H9 (cell line): ENCODE measurements at regions not wholly inside any gene's neighbourhood (a gene's known extent, or its start where the extent isn't known, plus 50 kb on each side); places are given as distances from the start of the nearest gene placed in this dataset.

Source experiments
- DNase-seq: peaks from one replicate; pipeline ENCODE4 v3.0.0-alpha.2; 2017
- H2AFZ ChIP-seq: one replicate; pipeline ENCODE4 v1.6.1; 2013; ENCODE audit warnings: mild to moderate bottlenecking, low read length, control low read depth, moderate library complexity
- H2AK5ac ChIP-seq: 2 replicates; pipeline ENCODE4 v1.6.1; 2013; ENCODE audit warnings: low read length, control low read depth, mixed read lengths; ENCODE audit not compliant: insufficient read length
- H2BK120ac ChIP-seq: one replicate; pipeline ENCODE4 v1.6.1; 2013; ENCODE audit warnings: low read depth, mild to moderate bottlenecking, low read length, control low read depth, inconsistent platforms; ENCODE audit not compliant: poor library complexity, severe bottlenecking
- H2BK12ac ChIP-seq: 2 replicates; pipeline ENCODE4 v1.6.1; 2013; ENCODE audit warnings: low read length, control low read depth, mixed read lengths, low read depth; ENCODE audit not compliant: insufficient read length
- H2BK15ac ChIP-seq: 2 replicates; pipeline ENCODE4 v1.6.1; 2013; ENCODE audit warnings: low read depth, low read length, control low read depth
- H2BK20ac ChIP-seq: one replicate; pipeline ENCODE4 v1.6.1; 2013; ENCODE audit warnings: low read depth, mild to moderate bottlenecking, low read length, control low read depth, inconsistent platforms; ENCODE audit not compliant: poor library complexity, severe bottlenecking
- H2BK5ac ChIP-seq: 2 replicates; pipeline ENCODE4 v1.6.1; 2013; ENCODE audit warnings: low read length, control low read depth, mixed read lengths; ENCODE audit not compliant: insufficient read length
- H3K14ac ChIP-seq: 2 replicates; pipeline ENCODE4 v1.6.1; 2013; ENCODE audit warnings: low read length, control low read depth; ENCODE audit not compliant: insufficient read depth
- H3K18ac ChIP-seq: 2 replicates; pipeline ENCODE4 v1.6.1; 2013; ENCODE audit warnings: low read depth, mild to moderate bottlenecking, mixed read lengths, low read length, control low read depth; ENCODE audit not compliant: insufficient read length
- H3K23ac ChIP-seq: 2 replicates; pipeline ENCODE4 v1.6.1; 2013; ENCODE audit warnings: low read length, control low read depth, mixed read lengths, low read depth; ENCODE audit not compliant: insufficient read length
- H3K23me2 ChIP-seq: 2 replicates; pipeline ENCODE4 v1.6.1; 2013; ENCODE audit warnings: low read depth, mild to moderate bottlenecking, mixed read lengths, low read length, control low read depth; ENCODE audit not compliant: insufficient read length, poor library complexity, severe bottlenecking
- H3K27ac ChIP-seq: 2 replicates; pipeline ENCODE4 v1.5.1; 2013; ENCODE audit warnings: low read length, control low read depth, mixed read lengths, low read depth; ENCODE audit not compliant: insufficient read length
- H3K27me3 ChIP-seq: 2 replicates; pipeline ENCODE4 v1.6.1; 2013; ENCODE audit warnings: low read length, control low read depth, inconsistent platforms; ENCODE audit not compliant: insufficient read depth
- H3K4ac ChIP-seq: 2 replicates; pipeline ENCODE4 v1.6.1; 2013; ENCODE audit warnings: low read depth, mild to moderate bottlenecking, control low read depth, inconsistent platforms, low read length, moderate library complexity
- H3K4me1 ChIP-seq: 2 replicates; pipeline ENCODE4 v1.6.1; 2013; ENCODE audit warnings: low read length, control low read depth, inconsistent platforms; ENCODE audit not compliant: insufficient read depth
- H3K4me2 ChIP-seq: 2 replicates; pipeline ENCODE4 v1.6.1; 2013; ENCODE audit warnings: low read length, control low read depth, mixed read lengths; ENCODE audit not compliant: insufficient read length, insufficient read depth
- H3K56ac ChIP-seq: 2 replicates; pipeline ENCODE4 v1.6.1; 2013; ENCODE audit warnings: low read depth, mild to moderate bottlenecking, mixed read lengths, low read length, control low read depth; ENCODE audit not compliant: insufficient read length
- H3K79me1 ChIP-seq: 2 replicates; pipeline ENCODE4 v1.6.1; 2013; ENCODE audit warnings: low read depth, mild to moderate bottlenecking, moderate library complexity, low read length, control low read depth, inconsistent platforms; ENCODE audit not compliant: insufficient read depth, poor library complexity, severe bottlenecking
- H3K79me2 ChIP-seq: 2 replicates; pipeline ENCODE4 v1.6.1; 2013; ENCODE audit warnings: low read length, control low read depth, inconsistent platforms; ENCODE audit not compliant: insufficient read depth
- H3K9ac ChIP-seq: 2 replicates; pipeline ENCODE4 v1.6.1; 2013; ENCODE audit warnings: low read length, control low read depth, mixed read lengths; ENCODE audit not compliant: insufficient read length; ENCODE audit errors: extremely low read depth
- H3K9me3 ChIP-seq: one replicate; pipeline ENCODE4 v1.6.1; 2013; ENCODE audit warnings: low read depth, low read length, inconsistent platforms; ENCODE audit not compliant: control insufficient read depth
- H3T11ph ChIP-seq: one replicate; pipeline ENCODE4 v1.6.1; 2013; ENCODE audit warnings: mild to moderate bottlenecking, low read length, control low read depth, inconsistent platforms
- H4K20me1 ChIP-seq: one replicate; pipeline ENCODE4 v1.6.1; 2013; ENCODE audit not compliant: control insufficient read depth, insufficient read length, insufficient read depth
- H4K5ac ChIP-seq: 2 replicates; pipeline ENCODE4 v1.6.1; 2013; ENCODE audit warnings: low read depth, mild to moderate bottlenecking, mixed read lengths, low read length, control low read depth; ENCODE audit not compliant: insufficient read length
- H4K8ac ChIP-seq: replicated peaks from 2 replicates; pipeline ENCODE4 v1.6.1; 2013; ENCODE audit warnings: low read length, control low read depth, mixed read lengths, low read depth; ENCODE audit not compliant: insufficient read length
- H4K91ac ChIP-seq: 2 replicates; pipeline ENCODE4 v1.6.1; 2013; ENCODE audit warnings: low read depth, mild to moderate bottlenecking, moderate library complexity, mixed read lengths, low read length, control low read depth; ENCODE audit not compliant: insufficient read length
- H3K27ac Mint-ChIP-seq, 3 experiments: 2 replicates in 2 of 3; 3 replicates in 1 of 3; pipeline ENCODE4 v1.8.0; 2020 to 2021; ENCODE audit warnings: mixed read lengths in 3 of 3, mild to moderate bottlenecking in 1 of 3, moderate library complexity in 1 of 3
- H3K27me3 Mint-ChIP-seq: 2 replicates; pipeline ENCODE4 v1.8.0; 2021; ENCODE audit warnings: low read depth, mild to moderate bottlenecking, moderate library complexity, mixed read lengths
- H3K36me3 Mint-ChIP-seq, 3 experiments: 2 replicates in 2 of 3; 3 replicates in 1 of 3; pipeline ENCODE4 v1.8.0; 2020 to 2021; ENCODE audit warnings: low read depth in 3 of 3, mixed read lengths in 3 of 3; ENCODE audit not compliant: insufficient read depth in 1 of 3
- H3K4me1 Mint-ChIP-seq, 2 experiments: 2 replicates each; pipeline ENCODE4 v1.8.0; 2020; ENCODE audit warnings: mixed read lengths in 2 of 2
- H3K4me3 Mint-ChIP-seq, 2 experiments: 2 replicates in 1 of 2; 3 replicates in 1 of 2; pipeline ENCODE4 v1.8.0; 2020 to 2021; ENCODE audit warnings: mild to moderate bottlenecking in 2 of 2, mixed read lengths in 2 of 2, moderate library complexity in 1 of 2
- H3K9me3 Mint-ChIP-seq, 2 experiments: 2 replicates in 1 of 2; 3 replicates in 1 of 2; pipeline ENCODE4 v1.8.0; 2020; ENCODE audit warnings: mild to moderate bottlenecking in 2 of 2, mixed read lengths in 2 of 2, moderate library complexity in 1 of 2
- CTCF ChIP-seq: fragments of 200-600 bp; sonication (generic); conservative IDR thresholded peaks from 3 replicates; pipeline ENCODE4 v1.8.0; 2021; ENCODE audit warnings: antibody characterized with exemption, mild to moderate bottlenecking
- WGBS: extraction: QIAGEN DNeasy Blood & Tissue Kit; methylation state at CpG from one replicate; pipeline ENCODE4 v1.1.7; 2013; ENCODE audit warnings: missing lambda C conversion rate, low lambda C conversion rate, mixed read lengths; ENCODE audit not compliant: insufficient read length; ENCODE audit errors: extremely low coverage; 5-methylcytosine and 5-hydroxymethylcytosine counted together

- H2AK5ac ChIP-seq: no peak overlapping the region
- H3K4me1 ChIP-seq: no peaks in the 10 kb centered on the region
- no peaks in the 10 kb centered on the region for H3K27me3 Mint-ChIP-seq
- no peak overlapping the region for H3K9ac ChIP-seq
- no peak overlapping the region for H4K91ac ChIP-seq
- no peak overlapping the region for H2AFZ ChIP-seq
- H4K5ac ChIP-seq: no peak overlapping the region
- no CpG with 5 or more reads among the region's 3 CpGs for WGBS
- H3K9me3 Mint-ChIP-seq: peaks cover 3% of the 10 kb centered on the region in 2 experiments; a peak in 4 of 5 replicates
- H3K23me2 ChIP-seq: no peaks in the 10 kb centered on the region
- H3K14ac ChIP-seq: no peak overlapping the region
- no peak overlapping the region for H3K27ac Mint-ChIP-seq
- no peak overlapping the region for H3T11ph ChIP-seq
- H3K27ac ChIP-seq: no peak overlapping the region
- no peak overlapping the region for H4K8ac ChIP-seq
- H3K4me3 Mint-ChIP-seq: no peak overlapping the region
- H2BK20ac ChIP-seq: no peak overlapping the region
- H3K4me1 Mint-ChIP-seq: peaks cover 5 to 6% of the 10 kb centered on the region in 2 experiments; a peak in 3 of 4 replicates
- no peaks in the 10 kb centered on the region for H4K20me1 ChIP-seq
- no peak overlapping the region for H3K56ac ChIP-seq
- H2BK120ac ChIP-seq: no peak overlapping the region
- no peak overlapping the region for H3K23ac ChIP-seq
- H3K79me2 ChIP-seq: no peaks in the 10 kb centered on the region
- H3K4me2 ChIP-seq: no peak overlapping the region
- no peak overlapping the region for H3K4ac ChIP-seq
- TF ChIP-seq CTCF: no peak
- H3K9me3 ChIP-seq: no peaks in the 10 kb centered on the region
- no peak overlapping the region for H3K18ac ChIP-seq
- H2BK5ac ChIP-seq: no peak overlapping the region
- H2BK12ac ChIP-seq: no peak overlapping the region
- no peaks in the 10 kb centered on the region for H3K27me3 ChIP-seq
- H3K79me1 ChIP-seq: no peaks in the 10 kb centered on the region
- no peaks in the 10 kb centered on the region for H3K36me3 Mint-ChIP-seq
- DNase-seq: no peak
- no peak overlapping the region for H2BK15ac ChIP-seq
Observed at GRCh38 chr5:74969726-74970125, 82.6 kb downstream of the GCNT4 start.
